ENCODE measurements at regions not wholly inside any gene's neighbourhood (a gene's known extent, or its start where the extent isn't known, plus 50 kb on each side); places are given as distances from the start of the nearest gene placed in this dataset.

DNA sequence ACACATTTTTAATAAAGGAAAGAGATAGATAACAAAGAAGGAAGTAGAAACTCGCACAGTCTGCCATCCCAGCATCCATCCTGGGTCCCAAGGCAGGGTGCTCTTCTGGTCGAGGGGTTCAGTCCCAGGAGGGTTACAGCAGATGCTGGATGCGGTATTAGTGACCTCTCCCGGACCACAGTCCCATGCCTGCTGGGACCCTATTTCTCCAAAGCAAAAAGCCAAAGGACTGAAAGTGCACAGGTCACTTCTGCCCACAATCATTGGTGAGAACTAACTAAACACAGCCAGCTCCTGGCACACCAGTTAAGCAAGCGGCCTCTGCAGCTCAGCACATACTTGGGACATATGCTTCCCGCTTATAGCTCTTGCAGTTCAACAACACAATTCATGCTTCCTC is 96.1 kb upstream of the HABP2 start:
- TF ChIP-seq POLR2AphosphoS5 (IDR thresholded peaks at IDR 0.05) (no peak), CTCF (IDR thresholded peaks at IDR 0.05) (no peak)

All from esophagus muscularis mucosa (tissue), 3 donors.